Left lung (tissue), 4 donors: ENCODE measurements at regions not wholly inside any gene's neighbourhood (a gene's known extent, or its start where the extent isn't known, plus 50 kb on each side); places are given as distances from the start of the nearest gene placed in this dataset.
A peak's percentile ranks its signal among the peaks of the same experiment; 100 is the strongest.

Experiments
- ATAC-seq: fragments of 200-7000 bp; cut with Tn5 transposase; one replicate; pipeline ENCODE4 v1.9.1; 2020; ENCODE audit warnings: moderate library complexity
- DNase-seq, 4 donors: peaks; one replicate each; pipeline ENCODE4 v3.0.0-alpha.2; 2013 to 2020
- H3K27ac ChIP-seq, 2 donors: fragments of 200-600 bp; sonication (generic) in 1 of 2; one replicate each; pipeline versions ENCODE4 v1.5.0 to v1.8.0; 2020 to 2021
- H3K27me3 ChIP-seq, 2 donors: fragments of 200-600 bp; sonication (generic) in 1 of 2; one replicate each; pipeline versions ENCODE4 v1.5.0 to v1.8.0; 2020 to 2021
- H3K36me3 ChIP-seq, 2 donors: fragments of 200-600 bp; sonication (generic) in 1 of 2; one replicate each; pipeline versions ENCODE4 v1.5.0 to v1.8.0; 2020 to 2021
- H3K4me1 ChIP-seq, 2 donors: fragments of 200-600 bp; one replicate each; pipeline ENCODE4 v1.8.0; 2021
- H3K4me3 ChIP-seq, 2 donors: fragments of 200-600 bp; sonication (generic) in 1 of 2; one replicate each; pipeline versions ENCODE4 v1.5.0 to v1.8.0; 2020 to 2021; ENCODE audit warnings: mild to moderate bottlenecking in 1 of 2
- H3K9me3 ChIP-seq, 2 donors: fragments of 200-600 bp; sonication (generic) in 1 of 2; one replicate each; pipeline versions ENCODE4 v1.5.0 to v1.8.0; 2020 to 2021
- intact Hi-C, 2 donors: fragments of 100-400 bp; cut with DNase I; formaldehyde crosslinking; loops; one replicate each; pipeline versions ENCODE4 v1.11.2 to v1.14.2; 2022
- TF ChIP-seq, protein P1 (sequence below), 2 donors: fragments of 200-600 bp; sonication (generic) in 1 of 2; IDR thresholded peaks; one replicate each; pipeline versions ENCODE4 v1.5.0 to v1.8.0; 2021; ENCODE audit warnings: antibody characterized with exemption in 2 of 2
- donor health status: DM: no; HTN: yes; CAD: no.
- donor health status: DM: no; HTN: no; CAD: no.

DNA sequence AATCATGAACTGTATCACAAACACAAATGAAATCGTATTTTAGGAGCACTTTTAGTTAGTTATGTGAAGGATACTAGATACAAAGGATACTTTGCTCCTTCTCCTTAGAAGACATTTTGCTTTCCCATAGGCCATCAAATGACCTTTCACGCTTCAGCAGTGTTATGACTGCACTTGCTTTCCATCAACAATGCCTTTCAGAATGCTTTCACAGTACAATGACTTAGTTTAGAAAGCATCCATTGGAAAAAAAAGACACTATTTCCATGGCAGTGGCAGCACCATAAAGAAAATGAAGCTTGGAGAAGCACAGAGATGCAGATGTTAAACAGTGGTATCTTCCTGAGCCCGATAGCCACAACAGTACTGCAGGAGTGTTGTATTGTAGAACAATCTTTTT lies 203.9 kb downstream of the PCSK1 start:
- no peak overlapping the region for H3K27ac ChIP-seq
- TF ChIP-seq, protein P1, sequence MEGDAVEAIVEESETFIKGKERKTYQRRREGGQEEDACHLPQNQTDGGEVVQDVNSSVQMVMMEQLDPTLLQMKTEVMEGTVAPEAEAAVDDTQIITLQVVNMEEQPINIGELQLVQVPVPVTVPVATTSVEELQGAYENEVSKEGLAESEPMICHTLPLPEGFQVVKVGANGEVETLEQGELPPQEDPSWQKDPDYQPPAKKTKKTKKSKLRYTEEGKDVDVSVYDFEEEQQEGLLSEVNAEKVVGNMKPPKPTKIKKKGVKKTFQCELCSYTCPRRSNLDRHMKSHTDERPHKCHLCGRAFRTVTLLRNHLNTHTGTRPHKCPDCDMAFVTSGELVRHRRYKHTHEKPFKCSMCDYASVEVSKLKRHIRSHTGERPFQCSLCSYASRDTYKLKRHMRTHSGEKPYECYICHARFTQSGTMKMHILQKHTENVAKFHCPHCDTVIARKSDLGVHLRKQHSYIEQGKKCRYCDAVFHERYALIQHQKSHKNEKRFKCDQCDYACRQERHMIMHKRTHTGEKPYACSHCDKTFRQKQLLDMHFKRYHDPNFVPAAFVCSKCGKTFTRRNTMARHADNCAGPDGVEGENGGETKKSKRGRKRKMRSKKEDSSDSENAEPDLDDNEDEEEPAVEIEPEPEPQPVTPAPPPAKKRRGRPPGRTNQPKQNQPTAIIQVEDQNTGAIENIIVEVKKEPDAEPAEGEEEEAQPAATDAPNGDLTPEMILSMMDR (IDR thresholded peaks at IDR 0.05): no peak
- DNase-seq (no peak), ATAC-seq (no peak)
- H3K9me3 ChIP-seq: peaks cover 0 to 8% of the 10 kb centered on the region in 2 donors
- H3K4me3 ChIP-seq: no peak overlapping the region
- no peaks in the 10 kb centered on the region for H3K4me1 ChIP-seq
- H3K27me3 ChIP-seq: no peaks in the 10 kb centered on the region
- H3K36me3 ChIP-seq: no peaks in the 10 kb centered on the region
- intact Hi-C loops: no loop called here

DNA sequence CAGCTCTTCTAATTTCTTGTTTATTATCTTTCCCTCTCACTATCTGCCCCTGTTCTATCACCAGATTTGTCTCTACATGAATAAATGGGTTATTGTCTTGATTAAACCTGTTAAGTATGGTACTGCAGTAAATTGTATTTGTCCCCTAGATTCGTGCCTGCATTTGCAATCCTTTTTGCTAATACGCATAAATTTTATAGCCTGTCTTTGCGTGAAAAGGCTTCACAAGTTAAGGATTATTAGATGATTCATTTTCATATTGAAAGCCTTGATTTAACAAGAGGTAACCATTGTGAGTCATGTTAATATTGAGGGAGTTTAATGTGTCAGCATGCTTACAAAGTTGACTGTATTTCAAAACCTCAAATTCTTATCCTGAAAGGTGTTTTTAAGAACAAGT lies 204.6 kb downstream of the PCSK1 start:
- intact Hi-C loops: no loop called here
- H3K36me3 ChIP-seq: no peaks in the 10 kb centered on the region
- TF ChIP-seq, protein P1 (IDR thresholded peaks at IDR 0.05): no peak
- H3K27me3 ChIP-seq: no peaks in the 10 kb centered on the region
- no peak overlapping the region for H3K4me3 ChIP-seq
- H3K4me1 ChIP-seq: no peaks in the 10 kb centered on the region
- peaks cover 0 to 8% of the 10 kb centered on the region in 2 donors for H3K9me3 ChIP-seq
- no peak overlapping the region for H3K27ac ChIP-seq
- ATAC-seq (no peak), DNase-seq (no peak)

DNA sequence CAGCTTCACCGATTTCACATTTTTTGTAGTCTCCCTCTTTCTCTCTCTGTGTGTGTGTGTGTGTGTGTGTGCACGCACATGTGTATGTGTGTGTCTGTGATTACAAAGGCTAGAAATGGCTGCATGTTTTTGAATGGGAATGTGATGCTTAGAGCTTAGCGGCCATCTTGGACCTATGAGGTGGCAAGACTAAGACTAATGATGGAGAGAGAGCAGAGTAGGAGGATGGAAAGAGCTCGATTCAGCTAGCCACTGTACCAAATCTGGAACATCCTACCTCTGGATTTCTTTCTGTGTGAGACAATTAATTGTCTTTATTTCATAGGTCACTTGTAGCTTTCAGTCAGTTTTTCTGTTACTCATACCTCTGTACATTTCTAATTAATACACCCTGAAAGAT lies 205.1 kb downstream of the PCSK1 start:
- no peaks in the 10 kb centered on the region for H3K36me3 ChIP-seq
- peaks cover 0 to 8% of the 10 kb centered on the region in 2 donors for H3K9me3 ChIP-seq
- no peaks in the 10 kb centered on the region for H3K4me1 ChIP-seq
- no peak overlapping the region for H3K4me3 ChIP-seq
- ATAC-seq: no peak
- TF ChIP-seq, protein P1 (IDR thresholded peaks at IDR 0.05): no peak
- H3K27ac ChIP-seq: no peak overlapping the region
- H3K27me3 ChIP-seq: no peaks in the 10 kb centered on the region
- intact Hi-C loops: no loop called here
- no peak for DNase-seq

- peak overlapping the region in 1 of 2 donors; percentile 35 for H3K27ac ChIP-seq
- ATAC-seq (peak; percentile 71), DNase-seq (peak in 2 of 4 donors; percentile 26 to 53)
- intact Hi-C loops: no loop called here
- H3K27me3 ChIP-seq: no peaks in the 10 kb centered on the region
- TF ChIP-seq, protein P1 (IDR thresholded peaks at IDR 0.05): no peak
- no peaks in the 10 kb centered on the region for H3K36me3 ChIP-seq
- no peak overlapping the region for H3K4me3 ChIP-seq
- peaks cover 0 to under 1% of the 10 kb centered on the region in 2 donors for H3K9me3 ChIP-seq
- no peaks in the 10 kb centered on the region for H3K4me1 ChIP-seq
Measured at GRCh38 chr5:96226941-96227552, 206.0 kb downstream of the PCSK1 start.

DNA sequence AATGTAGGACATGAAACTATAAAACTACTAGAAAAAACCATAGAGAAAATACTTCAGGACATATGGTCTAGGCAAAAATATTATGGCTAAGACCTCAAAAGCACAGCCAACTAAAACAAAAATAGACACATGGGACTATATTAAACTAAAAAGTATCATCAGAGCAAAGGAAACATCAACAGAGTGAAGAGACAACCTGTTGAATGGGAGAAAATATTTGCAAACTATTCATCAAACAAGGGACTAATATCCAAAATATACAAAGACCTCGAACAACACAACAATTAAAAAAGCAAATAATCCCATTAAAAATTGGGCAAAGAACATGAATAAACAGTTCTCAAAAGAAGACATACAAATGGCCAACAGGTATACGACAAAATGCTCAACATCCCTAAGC lies 210.9 kb downstream of the PCSK1 start:
- ATAC-seq (no peak), DNase-seq (no peak)
- Histone ChIP-seq H3K4me1 (no peaks in the 10 kb centered on the region), H3K4me3 (no peak overlapping the region), H3K36me3 (no peaks in the 10 kb centered on the region), H3K27me3 (no peaks in the 10 kb centered on the region), H3K9me3 (no peaks in the 10 kb centered on the region), H3K27ac (no peak overlapping the region)
- intact Hi-C loops: no loop called here
- TF ChIP-seq, protein P1 (IDR thresholded peaks at IDR 0.05): no peak
